NCI-H1436 (cell line): ENCODE measurements at regions not wholly inside any gene's neighbourhood (a gene's known extent, or its start where the extent isn't known, plus 50 kb on each side); places are given as distances from the start of the nearest gene placed in this dataset.

Source experiments
- DNase-seq: peaks from one replicate; lab custom pipeline; 2025; lab: John Stamatoyannopoulos, UW

- no peak for DNase-seq
Measured at GRCh38 chr18:54100920-54101470, 123.5 kb downstream of the MBD2 start.

- no peak for DNase-seq
Measured at GRCh38 chr18:54100466-54100865, 124.0 kb downstream of the MBD2 start.

GRCh38 chr18:54094474-54094873 is 130.0 kb downstream of the MBD2 start:
- DNase-seq, result no peak

GRCh38 chr18:54090856-54091255 is 133.6 kb downstream of the MBD2 start:
- DNase-seq, result no peak

- no peak for DNase-seq
Measured at GRCh38 chr18:54089749-54090459, 134.6 kb downstream of the MBD2 start.

GRCh38 chr18:54086863-54087262 is 137.6 kb downstream of the MBD2 start:
- DNase-seq, result no peak

GRCh38 chr18:54086046-54086802 is 138.2 kb downstream of the MBD2 start:
- no peak for DNase-seq

- no peak for DNase-seq
Measured at GRCh38 chr18:54080858-54081257, 143.6 kb downstream of the MBD2 start.

GRCh38 chr18:54076166-54076565 is 148.3 kb downstream of the MBD2 start:
- no peak for DNase-seq

GRCh38 chr18:54075689-54076088 is 148.8 kb downstream of the MBD2 start:
- DNase-seq, result no peak

- no peak for DNase-seq
Measured at GRCh38 chr18:54069729-54070128, 154.7 kb downstream of the MBD2 start.

- DNase-seq, result no peak
Measured at GRCh38 chr18:54060343-54061005, 164.0 kb downstream of the MBD2 start.

- DNase-seq, result no peak
Measured at GRCh38 chr18:54052732-54053429, 171.6 kb downstream of the MBD2 start.

- DNase-seq, result no peak
Measured at GRCh38 chr18:54052259-54052658, 172.2 kb downstream of the MBD2 start.

- no peak for DNase-seq
Measured at GRCh38 chr18:54043484-54044251, 180.8 kb downstream of the MBD2 start.

GRCh38 chr18:54035927-54036326 is 188.5 kb downstream of the MBD2 start:
- DNase-seq, result no peak

- DNase-seq, result no peak
Measured at GRCh38 chr18:54033052-54033451, 191.4 kb downstream of the MBD2 start.

- DNase-seq, result no peak
Measured at GRCh38 chr18:54032412-54032811, 192.1 kb downstream of the MBD2 start.

GRCh38 chr18:54031243-54031642 is 193.2 kb downstream of the MBD2 start:
- no peak for DNase-seq

GRCh38 chr18:54030434-54030833 is 194.0 kb downstream of the MBD2 start:
- DNase-seq, result no peak

GRCh38 chr18:54023471-54023870 is 201.0 kb downstream of the MBD2 start:
- DNase-seq, result no peak
